Coronary artery (tissue), 2 donors: ENCODE measurements at regions not wholly inside any gene's neighbourhood (a gene's known extent, or its start where the extent isn't known, plus 50 kb on each side); places are given as distances from the start of the nearest gene placed in this dataset.

Experiments used
- DNase-seq: peaks from one replicate; pipeline ENCODE4 v3.0.0-alpha.2; 2017; ENCODE audit warnings: low spot score
- H3K27ac ChIP-seq, 2 donors: fragments of 200-600 bp; sonication (generic); one replicate each; pipeline ENCODE4 v1.5.1; 2016 to 2019
- H3K4me3 ChIP-seq: fragments of 200-600 bp; sonication (generic); 2 replicates; pipeline ENCODE4 v1.5.1; 2016; ENCODE audit warnings: mild to moderate bottlenecking, moderate library complexity
- TF ChIP-seq, protein P1 (sequence below): fragments of 200-600 bp; sonication (generic); IDR thresholded peaks from one replicate; pipeline ENCODE4 v1.5.1; 2019; ENCODE audit warnings: antibody characterized with exemption

DNA sequence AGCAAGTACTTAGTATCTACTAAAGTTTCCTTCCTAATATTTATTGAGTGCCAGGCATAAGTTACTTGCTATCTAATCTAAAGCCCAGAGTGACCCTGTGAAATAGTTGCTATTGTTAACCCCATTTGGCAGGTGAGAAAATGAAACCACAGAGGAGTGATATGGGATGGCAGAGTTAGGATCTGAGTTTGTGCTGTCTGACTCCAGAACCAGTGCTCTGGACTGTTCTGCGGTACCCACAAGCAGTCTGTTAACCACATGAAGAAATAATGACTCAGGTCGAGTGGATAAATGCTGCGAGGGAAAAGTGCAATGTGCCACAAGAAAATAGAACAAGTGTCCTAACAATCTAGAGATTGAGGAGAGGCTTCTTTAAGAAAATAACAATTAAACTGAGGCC lies 60.7 kb upstream of the GZMB start:
- H3K4me3 ChIP-seq: no peak overlapping the region
- no peak overlapping the region for H3K27ac ChIP-seq
- no peak for DNase-seq
- TF ChIP-seq, protein P1, sequence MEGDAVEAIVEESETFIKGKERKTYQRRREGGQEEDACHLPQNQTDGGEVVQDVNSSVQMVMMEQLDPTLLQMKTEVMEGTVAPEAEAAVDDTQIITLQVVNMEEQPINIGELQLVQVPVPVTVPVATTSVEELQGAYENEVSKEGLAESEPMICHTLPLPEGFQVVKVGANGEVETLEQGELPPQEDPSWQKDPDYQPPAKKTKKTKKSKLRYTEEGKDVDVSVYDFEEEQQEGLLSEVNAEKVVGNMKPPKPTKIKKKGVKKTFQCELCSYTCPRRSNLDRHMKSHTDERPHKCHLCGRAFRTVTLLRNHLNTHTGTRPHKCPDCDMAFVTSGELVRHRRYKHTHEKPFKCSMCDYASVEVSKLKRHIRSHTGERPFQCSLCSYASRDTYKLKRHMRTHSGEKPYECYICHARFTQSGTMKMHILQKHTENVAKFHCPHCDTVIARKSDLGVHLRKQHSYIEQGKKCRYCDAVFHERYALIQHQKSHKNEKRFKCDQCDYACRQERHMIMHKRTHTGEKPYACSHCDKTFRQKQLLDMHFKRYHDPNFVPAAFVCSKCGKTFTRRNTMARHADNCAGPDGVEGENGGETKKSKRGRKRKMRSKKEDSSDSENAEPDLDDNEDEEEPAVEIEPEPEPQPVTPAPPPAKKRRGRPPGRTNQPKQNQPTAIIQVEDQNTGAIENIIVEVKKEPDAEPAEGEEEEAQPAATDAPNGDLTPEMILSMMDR: no peak

DNA sequence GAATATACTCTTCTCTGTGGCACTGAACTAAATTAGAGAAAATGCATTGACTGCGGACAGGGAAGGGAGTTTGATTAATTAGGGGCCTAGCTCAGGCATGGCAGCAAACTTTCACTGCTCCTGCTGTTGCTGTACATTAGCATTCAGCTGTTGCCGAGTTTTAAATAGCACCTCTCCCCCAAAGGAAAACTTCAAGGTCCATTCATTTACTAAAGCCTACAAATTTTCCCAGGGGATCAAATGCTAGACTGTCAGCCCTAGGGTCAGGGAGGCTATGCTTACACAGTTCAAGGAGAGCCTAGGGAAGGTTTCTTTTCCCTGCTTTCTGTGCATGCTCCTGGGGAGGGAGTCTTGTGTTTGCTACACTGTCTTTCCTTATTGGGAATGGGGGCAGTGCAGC lies 60.0 kb upstream of the GZMB start:
- no peak overlapping the region for H3K27ac ChIP-seq
- no peak overlapping the region for H3K4me3 ChIP-seq
- TF ChIP-seq, protein P1: no peak
- no peak for DNase-seq

DNA sequence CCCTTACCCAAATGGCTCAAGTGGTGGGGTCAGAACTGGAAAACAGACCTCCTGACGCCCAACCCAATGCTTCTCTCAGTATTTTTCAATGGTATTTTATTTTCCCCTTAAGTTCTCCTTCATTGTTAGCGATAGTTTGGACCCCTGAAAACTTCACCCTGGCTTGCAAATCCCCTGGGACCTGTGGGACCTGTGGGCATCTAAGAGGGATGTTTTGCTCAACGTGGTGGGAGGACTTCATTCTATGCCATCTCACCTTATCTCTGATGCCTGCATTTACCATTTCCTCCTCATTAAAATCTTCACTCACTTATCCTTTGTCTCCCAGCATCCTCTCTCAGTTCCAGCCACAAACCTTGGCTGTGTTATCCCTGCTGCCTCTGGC lies 59.4 kb upstream of the GZMB start:
- no peak overlapping the region for H3K27ac ChIP-seq
- no peak for DNase-seq
- H3K4me3 ChIP-seq: no peak overlapping the region
- TF ChIP-seq, protein P1: no peak

DNA sequence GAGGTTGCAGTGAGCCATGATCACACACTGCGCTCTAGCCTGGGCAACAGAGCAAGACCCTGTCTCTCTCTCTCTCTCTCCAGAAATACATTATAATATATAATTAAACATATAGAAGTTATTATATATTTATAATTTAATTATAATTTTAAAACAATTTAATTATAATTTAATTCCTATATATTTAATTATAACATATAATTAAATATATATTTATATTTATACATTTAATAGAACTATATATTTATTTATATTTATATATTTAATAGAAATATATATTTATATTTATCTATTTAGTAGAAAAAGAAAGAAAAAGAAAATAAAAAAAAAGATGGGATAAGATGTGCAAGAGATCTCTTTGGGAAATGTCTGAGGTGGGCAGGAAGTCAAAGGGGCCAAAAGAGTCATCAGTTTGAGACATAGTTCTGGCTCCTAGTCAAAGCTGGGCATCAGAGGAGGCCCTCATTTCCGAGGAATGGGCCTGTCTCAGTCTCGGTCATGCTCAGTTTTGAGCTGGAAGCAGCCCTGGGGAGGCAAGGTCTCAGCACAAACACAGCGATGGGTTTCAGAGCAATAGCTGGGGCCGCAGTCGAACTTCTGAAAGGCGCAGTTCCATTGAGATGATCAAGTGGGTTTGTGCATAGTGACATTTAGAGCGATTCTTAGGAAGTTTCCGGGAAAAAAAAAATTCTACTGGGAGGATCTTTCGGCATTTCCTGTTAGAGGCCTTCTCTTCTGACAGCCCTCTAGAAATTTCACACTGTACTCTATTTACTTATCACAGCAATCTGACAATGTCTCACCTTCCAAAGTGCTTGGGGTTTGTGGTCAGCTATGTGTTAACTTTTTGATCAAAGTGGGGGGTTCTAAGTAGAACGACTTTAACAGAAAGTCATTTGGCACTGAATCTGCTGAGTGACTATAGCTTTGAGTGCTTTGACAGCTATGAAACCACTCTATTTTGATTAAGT lies 58.7 kb upstream of the GZMB start:
- DNase-seq: no peak
- H3K27ac ChIP-seq: no peak overlapping the region
- TF ChIP-seq, protein P1: no peak
- H3K4me3 ChIP-seq: no peak overlapping the region

DNA sequence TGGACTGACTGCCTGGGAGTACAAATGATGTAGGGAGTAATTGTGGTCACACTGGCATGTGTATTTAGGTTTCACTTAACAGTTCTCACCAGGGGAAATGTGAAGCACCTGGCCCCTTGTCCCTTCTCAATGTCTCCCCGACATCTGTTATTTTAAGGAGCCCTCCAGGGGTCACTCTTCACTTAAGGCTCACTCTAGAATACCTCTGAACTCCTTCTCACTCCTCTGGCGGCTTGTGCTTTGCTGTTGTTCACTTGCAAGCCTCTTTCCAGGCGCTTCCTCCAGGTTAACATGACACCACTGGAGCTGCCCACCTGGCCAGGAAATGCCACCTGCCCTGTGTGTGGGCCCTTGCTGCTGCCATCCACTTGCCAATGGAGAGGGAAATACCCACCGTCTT lies 56.5 kb upstream of the GZMB start:
- TF ChIP-seq, protein P1: no peak
- no peak overlapping the region for H3K27ac ChIP-seq
- H3K4me3 ChIP-seq: no peak overlapping the region
- DNase-seq: no peak

DNA sequence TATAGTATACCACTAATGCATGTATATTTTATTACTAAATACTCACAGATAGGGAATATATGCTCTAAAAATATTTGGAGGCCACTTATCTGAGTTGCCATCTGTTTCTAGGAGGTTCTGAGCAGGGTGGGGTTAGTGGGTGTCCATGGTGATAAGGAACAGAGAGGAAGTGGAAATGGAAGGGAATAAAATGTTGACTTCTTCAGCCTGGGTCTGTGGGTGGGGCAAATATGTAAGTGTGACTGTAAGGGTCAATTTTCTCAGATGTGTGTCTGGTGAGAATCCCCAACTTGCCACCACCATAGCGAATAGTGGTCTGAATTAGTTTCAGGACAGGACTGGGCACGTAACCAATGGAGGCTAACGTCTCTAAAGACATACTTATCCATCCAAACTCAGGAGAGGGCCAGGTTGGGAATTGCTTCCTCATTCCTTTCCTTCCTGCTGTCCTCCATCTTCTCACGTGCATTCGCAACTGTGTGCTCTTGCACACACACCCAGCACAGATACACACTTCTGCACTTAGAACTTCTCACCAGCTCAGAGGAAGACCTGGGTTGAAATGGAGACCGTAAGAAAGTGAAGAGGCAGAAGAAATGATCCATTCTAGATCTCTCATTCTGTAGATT lies 54.2 kb upstream of the GZMB start:
- TF ChIP-seq, protein P1: no peak
- no peak overlapping the region for H3K4me3 ChIP-seq
- DNase-seq: no peak
- no peak overlapping the region for H3K27ac ChIP-seq
